IPS-15b (cell line): ENCODE measurements at regions not wholly inside any gene's neighbourhood (a gene's known extent, or its start where the extent isn't known, plus 50 kb on each side); places are given as distances from the start of the nearest gene placed in this dataset.
"Not testable (repeated sequence)": the region's sequence is repeated elsewhere in the genome, so short reads cannot be mapped to it uniquely, and the experiment has no call there.

ENCODE experiments used
- H3K27me3 ChIP-seq: one replicate; pipeline ENCODE4 v1.6.1; 2013; ENCODE audit warnings: low read length; ENCODE audit not compliant: control insufficient read depth, insufficient read depth
- H3K36me3 ChIP-seq: one replicate; pipeline ENCODE4 v1.6.1; 2013; ENCODE audit warnings: low read length; ENCODE audit not compliant: control insufficient read depth, insufficient read depth
- H3K4me1 ChIP-seq: one replicate; pipeline ENCODE4 v1.6.1; 2013; ENCODE audit warnings: mild to moderate bottlenecking, low read length; ENCODE audit not compliant: control insufficient read depth, insufficient read depth
- H3K4me3 ChIP-seq: one replicate; pipeline ENCODE4 v1.5.1; 2013; ENCODE audit warnings: low read depth, low read length
- H3K9ac ChIP-seq: one replicate; pipeline ENCODE4 v1.6.1; 2013; ENCODE audit warnings: low read depth, mild to moderate bottlenecking, low read length
- H3K9me3 ChIP-seq: one replicate; pipeline ENCODE4 v1.6.1; 2013; ENCODE audit warnings: mild to moderate bottlenecking, low read length; ENCODE audit not compliant: control insufficient read depth, insufficient read depth

DNA sequence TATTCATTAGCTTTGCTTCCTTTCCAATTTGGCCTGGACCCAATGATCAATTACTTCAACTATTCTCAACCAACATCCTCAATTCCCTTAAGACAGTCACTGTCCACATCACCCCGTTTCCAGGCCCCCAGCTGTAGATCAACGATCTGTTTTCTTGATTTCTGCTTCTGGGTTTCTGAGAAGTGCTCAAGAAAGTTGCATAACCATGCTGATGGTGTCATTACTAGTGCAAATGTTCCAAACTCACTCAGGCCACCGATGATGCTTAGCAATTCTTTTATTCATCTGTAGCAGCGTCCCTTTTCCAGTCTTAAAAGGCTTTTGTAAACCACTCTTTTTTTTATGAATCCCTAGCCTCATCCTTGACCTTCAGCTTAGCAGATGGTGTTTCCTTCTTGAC, 155.8 kb upstream of the PTGFR start:
- H3K9me3 ChIP-seq: no peaks in the 10 kb centered on the region
- no peaks in the 10 kb centered on the region for H3K36me3 ChIP-seq
- no peak overlapping the region for H3K4me3 ChIP-seq
- H3K27me3 ChIP-seq: no peaks in the 10 kb centered on the region
- no peak overlapping the region for H3K9ac ChIP-seq
- no peaks in the 10 kb centered on the region for H3K4me1 ChIP-seq

DNA sequence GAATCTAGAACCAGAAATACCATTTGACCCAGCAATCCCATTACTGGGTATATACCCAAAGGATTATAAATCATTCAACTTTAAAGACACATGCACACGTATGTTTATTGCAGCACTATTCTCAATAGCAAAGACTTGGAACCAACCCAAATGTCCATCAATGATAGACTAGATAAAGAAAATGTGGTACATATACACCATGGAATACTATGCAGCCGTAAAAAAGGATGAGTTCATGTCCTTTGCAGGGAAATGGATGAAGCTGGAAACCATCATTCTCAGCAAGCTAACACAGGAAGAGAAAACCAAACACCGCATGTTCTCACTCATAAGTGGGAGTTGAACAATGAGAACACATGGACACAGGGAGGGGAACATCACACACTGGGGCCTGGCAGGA, 154.0 kb upstream of the PTGFR start:
- H3K9ac ChIP-seq, H3K36me3 ChIP-seq, H3K9me3 ChIP-seq, H3K4me3 ChIP-seq, H3K27me3 ChIP-seq, H3K4me1 ChIP-seq: not testable (repeated sequence)

DNA sequence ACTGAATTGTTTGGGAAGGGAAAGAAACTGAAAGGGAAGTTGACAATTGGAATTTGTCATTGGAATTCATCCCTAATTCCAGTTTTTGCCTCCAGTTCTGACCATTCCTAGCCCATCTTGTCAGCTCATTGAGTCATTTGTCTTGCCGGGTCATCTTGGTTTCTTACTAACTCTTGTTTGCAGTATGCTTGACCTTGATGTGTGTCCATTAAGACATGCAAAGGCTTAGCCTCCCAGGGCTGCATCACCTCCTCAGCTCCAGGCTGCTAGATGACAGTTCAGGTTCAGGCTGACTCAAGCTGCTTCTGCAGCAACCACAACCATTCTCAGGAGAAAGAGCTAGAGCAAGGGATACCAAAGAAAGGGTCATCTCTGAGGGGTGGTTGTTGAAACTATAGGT, 151.3 kb upstream of the PTGFR start:
- no peak overlapping the region for H3K9ac ChIP-seq
- no peaks in the 10 kb centered on the region for H3K36me3 ChIP-seq
- no peaks in the 10 kb centered on the region for H3K27me3 ChIP-seq
- no peak overlapping the region for H3K4me3 ChIP-seq
- H3K9me3 ChIP-seq: no peaks in the 10 kb centered on the region
- H3K4me1 ChIP-seq: no peaks in the 10 kb centered on the region

DNA sequence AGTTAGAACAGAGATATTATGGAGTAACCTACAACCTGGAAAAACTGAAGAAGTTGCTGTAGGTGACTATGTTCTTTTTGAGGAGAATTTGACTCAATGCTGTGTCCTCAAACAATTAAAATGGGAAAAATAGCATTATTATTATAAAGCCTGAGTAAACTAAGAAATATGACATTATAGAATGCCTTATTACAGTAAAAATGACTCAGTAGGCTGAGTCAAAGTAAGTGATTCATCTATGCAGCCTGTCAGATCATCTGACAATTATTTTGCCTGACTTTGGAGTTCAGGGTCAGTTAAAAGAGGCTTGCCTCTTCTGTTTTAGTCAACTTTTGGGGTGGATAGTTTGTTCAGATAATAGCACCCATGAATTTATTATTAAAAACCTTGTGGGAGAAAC, 150.8 kb upstream of the PTGFR start:
- Histone ChIP-seq H3K4me1 (no peaks in the 10 kb centered on the region), H3K4me3 (no peak overlapping the region), H3K9ac (no peak overlapping the region), H3K36me3 (no peaks in the 10 kb centered on the region), H3K9me3 (no peaks in the 10 kb centered on the region), H3K27me3 (no peaks in the 10 kb centered on the region)

DNA sequence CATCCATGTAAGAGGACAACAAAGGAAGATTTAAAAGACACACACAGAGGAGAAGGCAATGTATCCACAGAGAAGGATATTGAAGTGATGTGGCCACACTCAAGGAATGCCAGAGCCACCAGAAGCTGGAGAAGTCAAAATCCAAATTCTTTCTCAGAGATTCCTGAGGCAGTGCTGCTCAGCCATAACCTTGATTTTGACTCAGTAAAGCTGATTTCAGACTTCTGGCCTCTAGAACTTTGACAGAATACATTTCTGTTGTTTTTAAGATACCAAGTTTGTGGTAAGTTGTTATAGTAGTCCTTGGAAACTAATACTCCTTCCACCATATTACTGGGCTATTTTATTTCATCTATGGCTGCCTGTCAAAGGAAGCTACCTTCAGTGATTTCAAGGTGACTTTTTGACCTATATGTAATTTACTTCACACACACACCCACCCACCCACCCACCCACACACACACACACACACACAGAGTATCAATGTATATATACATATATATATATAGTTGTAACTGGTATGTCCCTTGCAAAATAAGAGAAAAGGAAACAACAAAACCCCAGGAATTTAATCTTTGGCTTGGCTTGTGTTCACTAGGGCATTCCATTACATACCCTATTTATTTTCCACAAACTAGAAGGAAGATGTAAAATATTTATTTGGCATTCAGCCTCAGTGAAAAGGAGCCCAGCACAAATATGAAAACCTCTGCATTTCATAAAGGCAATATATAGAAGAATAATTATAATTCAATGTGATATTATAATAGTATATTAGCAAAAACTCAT, 142.1 kb upstream of the PTGFR start:
- Histone ChIP-seq H3K4me1 (no peaks in the 10 kb centered on the region), H3K4me3 (no peak overlapping the region), H3K9me3 (no peaks in the 10 kb centered on the region), H3K27me3 (no peaks in the 10 kb centered on the region), H3K9ac (no peak overlapping the region), H3K36me3 (no peaks in the 10 kb centered on the region)

DNA sequence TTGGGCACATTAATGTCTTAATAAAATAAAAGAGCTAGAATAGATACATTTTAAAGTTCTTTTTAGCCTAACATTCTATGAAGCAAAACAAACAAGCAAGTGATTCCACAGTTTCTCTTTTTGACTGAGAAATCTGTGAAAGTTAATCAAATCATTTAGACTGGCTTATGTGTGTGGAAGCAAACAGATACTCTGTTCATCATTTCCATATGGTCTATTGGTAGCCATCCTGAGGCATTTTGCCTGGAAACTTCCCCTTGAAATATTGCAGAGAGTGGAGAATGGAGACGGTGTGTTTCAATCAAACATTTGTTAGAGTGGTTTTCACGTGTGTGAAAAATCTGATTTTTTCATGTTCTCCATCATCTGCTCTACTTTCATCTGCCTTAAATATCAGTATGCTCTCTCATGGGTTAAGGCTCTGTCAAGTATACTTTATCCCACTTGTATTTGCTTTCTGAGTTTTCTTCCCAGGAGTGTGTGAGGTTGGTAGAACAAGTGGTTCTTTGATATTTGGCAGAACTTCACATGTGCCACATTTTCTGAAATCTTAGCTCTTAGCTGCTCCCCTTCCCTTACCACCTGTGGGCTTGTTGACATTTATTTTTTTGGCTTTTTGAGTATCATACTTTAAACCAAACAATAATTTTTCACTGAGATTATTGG, 139.1 kb upstream of the PTGFR start:
- Histone ChIP-seq H3K9ac (no peak overlapping the region), H3K9me3 (no peaks in the 10 kb centered on the region)

DNA sequence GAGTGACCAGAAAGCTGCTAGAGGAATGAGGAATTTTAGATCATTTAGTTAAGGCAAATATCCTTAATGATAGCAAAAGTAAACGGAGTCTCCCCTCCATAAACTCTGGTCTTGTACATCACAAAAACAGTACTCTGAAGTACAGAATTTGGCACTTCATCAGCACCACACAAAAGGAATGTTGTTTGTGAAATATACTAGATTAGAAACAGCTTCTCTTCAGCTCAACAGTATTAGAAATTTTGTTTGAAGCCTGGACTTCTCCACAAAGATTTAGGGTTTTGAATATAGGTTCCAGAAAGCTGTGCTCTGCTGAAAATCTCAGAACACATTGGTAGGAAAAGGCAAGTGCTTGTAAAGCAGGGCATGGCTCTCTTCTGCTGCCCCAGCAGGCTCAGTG, 135.1 kb upstream of the PTGFR start:
- Histone ChIP-seq H3K9ac (no peak overlapping the region), H3K36me3 (no peaks in the 10 kb centered on the region), H3K9me3 (no peaks in the 10 kb centered on the region), H3K27me3 (no peaks in the 10 kb centered on the region), H3K4me3 (no peak overlapping the region), H3K4me1 (no peaks in the 10 kb centered on the region)

More for the DNA sequence above, 139.1 kb upstream of the PTGFR start:
- Histone ChIP-seq H3K27me3 (no peaks in the 10 kb centered on the region), H3K36me3 (no peaks in the 10 kb centered on the region), H3K4me1 (no peaks in the 10 kb centered on the region), H3K4me3 (no peak overlapping the region)

DNA sequence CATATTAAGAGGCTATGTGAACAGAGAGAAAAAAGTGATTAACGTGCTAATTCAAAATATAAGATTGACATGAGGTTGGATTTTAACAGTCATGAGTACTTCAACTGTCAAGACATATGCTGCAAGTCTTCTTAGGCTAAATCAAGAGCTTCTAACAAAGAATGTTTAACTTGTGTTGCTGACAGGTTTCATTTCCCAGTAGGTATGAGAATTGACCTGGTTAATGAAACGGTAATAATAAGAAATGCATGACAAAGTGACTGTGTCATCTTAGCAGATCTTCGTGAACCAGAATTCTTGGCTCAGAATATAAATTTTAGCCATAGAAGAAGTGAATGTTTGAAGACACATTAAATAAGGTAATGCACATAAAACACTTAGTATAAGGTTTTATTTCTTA, 132.6 kb upstream of the PTGFR start:
- no peaks in the 10 kb centered on the region for H3K9me3 ChIP-seq
- no peaks in the 10 kb centered on the region for H3K4me1 ChIP-seq
- H3K36me3 ChIP-seq: no peaks in the 10 kb centered on the region
- no peaks in the 10 kb centered on the region for H3K27me3 ChIP-seq
- no peak overlapping the region for H3K9ac ChIP-seq
- no peak overlapping the region for H3K4me3 ChIP-seq

DNA sequence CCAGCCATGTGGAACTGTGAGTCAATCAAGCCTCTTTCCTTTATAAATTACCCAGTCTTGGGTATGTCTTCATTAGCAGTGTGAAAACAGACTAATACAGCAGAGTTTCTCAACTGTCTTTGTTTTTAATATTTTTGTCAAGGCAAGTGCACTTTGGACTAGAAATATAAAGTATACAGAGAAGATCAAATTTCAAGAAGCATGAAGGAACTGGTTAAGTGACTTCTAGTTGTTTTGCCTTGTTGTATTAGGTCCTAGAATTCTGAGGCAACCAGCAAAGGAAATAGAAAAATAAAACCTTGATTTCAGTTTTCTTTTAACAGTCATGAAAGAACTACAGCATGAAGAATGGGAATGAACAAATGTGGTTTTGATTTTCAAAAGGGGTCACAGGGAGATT, 131.1 kb upstream of the PTGFR start:
- H3K9me3 ChIP-seq: no peaks in the 10 kb centered on the region
- H3K27me3 ChIP-seq: no peaks in the 10 kb centered on the region
- H3K36me3 ChIP-seq: no peaks in the 10 kb centered on the region
- no peak overlapping the region for H3K4me3 ChIP-seq
- H3K9ac ChIP-seq: no peak overlapping the region
- no peaks in the 10 kb centered on the region for H3K4me1 ChIP-seq

DNA sequence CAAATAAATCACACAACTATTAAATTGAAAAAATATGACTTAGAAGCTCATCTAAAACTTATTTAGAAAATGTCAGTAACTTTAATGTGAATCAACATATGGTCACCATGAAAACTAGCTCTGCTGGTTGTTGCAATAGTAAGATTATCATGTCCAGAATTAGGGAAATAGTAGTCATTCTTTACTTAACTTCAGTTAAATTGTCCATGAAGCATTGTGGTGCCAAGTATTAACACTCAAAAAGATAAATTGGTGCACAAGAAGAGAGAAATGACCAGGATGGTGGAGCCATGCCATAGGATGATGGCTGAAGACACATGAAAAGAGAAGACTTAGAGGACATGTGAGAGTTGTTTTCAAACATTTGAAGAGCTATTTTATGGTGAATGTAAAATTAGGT, 130.2 kb upstream of the PTGFR start:
- H3K9me3 ChIP-seq: no peaks in the 10 kb centered on the region
- H3K4me3 ChIP-seq: no peak overlapping the region
- no peaks in the 10 kb centered on the region for H3K36me3 ChIP-seq
- H3K4me1 ChIP-seq: no peaks in the 10 kb centered on the region
- H3K27me3 ChIP-seq: no peaks in the 10 kb centered on the region
- H3K9ac ChIP-seq: no peak overlapping the region

DNA sequence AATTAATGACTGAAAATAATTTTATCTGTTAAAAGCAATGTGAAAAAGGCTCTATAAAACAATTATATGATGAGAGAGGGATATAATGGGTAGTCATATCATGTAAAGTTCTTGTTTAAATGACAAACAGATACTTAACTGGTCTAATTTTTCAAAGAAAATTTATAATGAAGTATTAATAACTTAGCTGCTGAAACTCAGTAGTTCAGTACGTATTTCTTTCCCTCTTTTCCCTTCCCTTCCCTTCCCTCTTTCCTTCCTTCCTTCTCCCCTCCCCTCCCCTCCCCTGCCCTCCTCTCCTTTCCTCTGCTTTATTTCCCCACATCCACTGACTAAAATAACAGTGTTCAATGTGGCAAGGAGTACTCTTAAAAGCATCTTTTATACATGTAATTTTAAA, 123.1 kb upstream of the PTGFR start:
- no peak overlapping the region for H3K9ac ChIP-seq
- no peaks in the 10 kb centered on the region for H3K4me1 ChIP-seq
- H3K4me3 ChIP-seq: no peak overlapping the region
- no peaks in the 10 kb centered on the region for H3K9me3 ChIP-seq
- no peaks in the 10 kb centered on the region for H3K36me3 ChIP-seq
- H3K27me3 ChIP-seq: no peaks in the 10 kb centered on the region

DNA sequence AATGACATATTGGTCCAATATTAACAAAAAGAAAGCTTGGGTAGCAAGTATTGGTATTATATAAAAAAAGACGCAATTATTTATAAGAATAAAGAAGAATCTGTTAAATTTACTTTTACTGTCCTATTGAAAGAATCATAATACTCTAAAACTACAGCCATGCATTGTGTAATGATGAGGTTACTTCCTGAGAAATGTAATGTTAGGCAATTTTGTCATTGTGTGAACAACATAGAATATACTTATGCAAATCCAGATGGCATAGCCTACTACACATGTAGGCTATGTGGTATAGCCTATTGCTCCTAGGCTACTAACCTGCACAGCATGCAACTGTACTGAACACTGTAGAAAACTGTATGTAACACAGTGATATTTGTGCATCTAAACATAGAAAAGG, 121.2 kb upstream of the PTGFR start:
- Histone ChIP-seq H3K36me3 (no peaks in the 10 kb centered on the region), H3K4me3 (no peak overlapping the region), H3K9ac (no peak overlapping the region), H3K4me1 (no peaks in the 10 kb centered on the region), H3K27me3 (no peaks in the 10 kb centered on the region), H3K9me3 (no peaks in the 10 kb centered on the region)
